Upper lobe of right lung (tissue), 1 donor: ENCODE measurements at regions not wholly inside any gene's neighbourhood (a gene's known extent, or its start where the extent isn't known, plus 50 kb on each side); places are given as distances from the start of the nearest gene placed in this dataset.

Experiments
- ATAC-seq: fragments of 200-7000 bp; cut with Tn5 transposase; one replicate; pipeline ENCODE4 v1.9.1; 2020; ENCODE audit warnings: mild to moderate bottlenecking, moderate library complexity
- DNase-seq: peaks from one replicate; pipeline ENCODE4 v3.0.0-alpha.2; 2020
- H3K27ac ChIP-seq: fragments of 200-600 bp; one replicate; pipeline ENCODE4 v1.8.0; 2022
- H3K27me3 ChIP-seq: fragments of 200-600 bp; one replicate; pipeline ENCODE4 v1.8.0; 2022; ENCODE audit warnings: mild to moderate bottlenecking
- H3K36me3 ChIP-seq: fragments of 200-600 bp; one replicate; pipeline ENCODE4 v1.8.0; 2022
- H3K4me1 ChIP-seq: fragments of 200-600 bp; one replicate; pipeline ENCODE4 v1.8.0; 2022
- H3K4me3 ChIP-seq: fragments of 200-600 bp; one replicate; pipeline ENCODE4 v1.8.0; 2022; ENCODE audit warnings: mild to moderate bottlenecking
- H3K9me3 ChIP-seq: fragments of 200-600 bp; one replicate; pipeline ENCODE4 v1.8.0; 2022
- CTCF ChIP-seq: fragments of 200-600 bp; IDR thresholded peaks from one replicate; pipeline ENCODE4 v1.8.0; 2022; ENCODE audit warnings: antibody characterized with exemption
- intact Hi-C: fragments of 100-400 bp; cut with DNase I; formaldehyde crosslinking; loops from one replicate; pipeline ENCODE4 v1.11.0; 2022
- donor health status: DM: no; HTN: yes; CAD: no; lungs with severe emphysema.

GRCh38 chr9:23914431-23915003 is 88.5 kb upstream of the ELAVL2 start:
- Histone ChIP-seq H3K27me3 (no peaks in the 10 kb centered on the region), H3K27ac (no peak overlapping the region), H3K4me1 (no peaks in the 10 kb centered on the region), H3K36me3 (no peaks in the 10 kb centered on the region), H3K4me3 (no peak overlapping the region), H3K9me3 (no peaks in the 10 kb centered on the region)
- intact Hi-C loops = no loop called here
- no peak for ATAC-seq
- TF ChIP-seq CTCF = no peak
- DNase-seq = no peak

GRCh38 chr9:23907343-23907742 is 81.3 kb upstream of the ELAVL2 start:
- intact Hi-C loops = no loop called here
- Histone ChIP-seq H3K27me3 (no peaks in the 10 kb centered on the region), H3K27ac (no peak overlapping the region), H3K4me3 (no peak overlapping the region), H3K36me3 (no peaks in the 10 kb centered on the region), H3K9me3 (no peaks in the 10 kb centered on the region), H3K4me1 (no peaks in the 10 kb centered on the region)
- DNase-seq (no peak), ATAC-seq (no peak)
- no peak for TF ChIP-seq CTCF

DNA sequence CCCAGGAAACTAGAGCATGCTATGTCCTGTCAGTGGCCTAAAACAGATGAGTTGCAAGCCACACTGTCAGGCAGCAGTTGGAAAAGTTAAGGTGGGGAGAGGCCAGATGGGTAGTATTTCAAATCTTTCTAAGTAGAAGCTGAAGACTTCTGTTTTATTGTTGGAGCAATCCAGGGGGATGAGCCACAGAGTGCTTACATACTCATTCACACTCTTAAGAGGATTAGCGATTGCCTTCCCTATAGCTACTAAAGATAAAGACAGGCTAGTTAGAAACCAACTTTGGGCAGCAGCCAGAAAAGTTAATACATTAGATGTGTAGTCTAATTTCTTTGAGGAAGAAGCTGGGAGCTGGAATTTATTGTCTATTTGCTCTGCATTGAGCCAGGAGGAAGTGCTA is 61.7 kb upstream of the ELAVL2 start:
- no peaks in the 10 kb centered on the region for H3K9me3 ChIP-seq
- H3K4me3 ChIP-seq = no peak overlapping the region
- H3K27me3 ChIP-seq = no peaks in the 10 kb centered on the region
- no peak overlapping the region for H3K27ac ChIP-seq
- DNase-seq (no peak), ATAC-seq (no peak)
- H3K36me3 ChIP-seq = no peaks in the 10 kb centered on the region
- TF ChIP-seq CTCF = no peak
- intact Hi-C loops = no loop called here
- no peaks in the 10 kb centered on the region for H3K4me1 ChIP-seq
